B cell (primary cell): ENCODE measurements at regions not wholly inside any gene's neighbourhood (a gene's known extent, or its start where the extent isn't known, plus 50 kb on each side); places are given as distances from the start of the nearest gene placed in this dataset.

ENCODE experiments used
- EZH2 ChIP-seq: IDR thresholded peaks from 2 replicates; pipeline ENCODE4 v1.6.1; 2012; ENCODE audit warnings: borderline replicate concordance, low read depth, mild to moderate bottlenecking, moderate library complexity, low read length; ENCODE audit not compliant: insufficient read depth, poor library complexity, severe bottlenecking
- TF ChIP-seq, protein P1 (sequence below): fragments of 200-600 bp; IDR thresholded peaks from one replicate; pipeline ENCODE4 v1.8.0; 2022; ENCODE audit warnings: antibody characterized with exemption, mild to moderate bottlenecking

DNA sequence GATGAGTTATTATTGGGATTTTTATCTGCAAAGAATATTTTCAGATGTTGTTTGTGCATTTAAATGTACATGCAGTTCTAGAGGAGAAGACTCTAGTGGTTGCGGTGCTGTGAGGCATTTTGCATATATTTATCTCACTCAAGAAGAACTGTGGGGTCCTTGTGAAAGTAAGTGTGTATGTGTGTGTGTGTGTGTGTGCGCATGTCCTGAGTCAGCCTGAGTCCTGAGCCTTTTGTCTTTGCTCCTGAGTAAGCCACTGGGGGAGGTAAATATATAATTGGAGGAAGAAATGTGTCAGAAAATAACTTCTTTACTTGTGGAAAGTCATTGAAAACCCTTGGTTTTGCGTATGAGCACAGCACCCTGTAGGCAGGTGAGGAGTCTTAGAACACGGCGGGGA lies 55.6 kb upstream of the CD34 start:
- TF ChIP-seq, protein P1, sequence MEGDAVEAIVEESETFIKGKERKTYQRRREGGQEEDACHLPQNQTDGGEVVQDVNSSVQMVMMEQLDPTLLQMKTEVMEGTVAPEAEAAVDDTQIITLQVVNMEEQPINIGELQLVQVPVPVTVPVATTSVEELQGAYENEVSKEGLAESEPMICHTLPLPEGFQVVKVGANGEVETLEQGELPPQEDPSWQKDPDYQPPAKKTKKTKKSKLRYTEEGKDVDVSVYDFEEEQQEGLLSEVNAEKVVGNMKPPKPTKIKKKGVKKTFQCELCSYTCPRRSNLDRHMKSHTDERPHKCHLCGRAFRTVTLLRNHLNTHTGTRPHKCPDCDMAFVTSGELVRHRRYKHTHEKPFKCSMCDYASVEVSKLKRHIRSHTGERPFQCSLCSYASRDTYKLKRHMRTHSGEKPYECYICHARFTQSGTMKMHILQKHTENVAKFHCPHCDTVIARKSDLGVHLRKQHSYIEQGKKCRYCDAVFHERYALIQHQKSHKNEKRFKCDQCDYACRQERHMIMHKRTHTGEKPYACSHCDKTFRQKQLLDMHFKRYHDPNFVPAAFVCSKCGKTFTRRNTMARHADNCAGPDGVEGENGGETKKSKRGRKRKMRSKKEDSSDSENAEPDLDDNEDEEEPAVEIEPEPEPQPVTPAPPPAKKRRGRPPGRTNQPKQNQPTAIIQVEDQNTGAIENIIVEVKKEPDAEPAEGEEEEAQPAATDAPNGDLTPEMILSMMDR, result no peak
- no peak for TF ChIP-seq EZH2
